Activated T-cell treated with anti-CD3 and anti-CD28 coated beads for 24 hours (primary cell): ENCODE measurements at regions not wholly inside any gene's neighbourhood (a gene's known extent, or its start where the extent isn't known, plus 50 kb on each side); places are given as distances from the start of the nearest gene placed in this dataset.
"Not testable (repeated sequence)": the region's sequence is repeated elsewhere in the genome, so short reads cannot be mapped to it uniquely, and the experiment has no call there.

ENCODE experiments used
- DNase-seq: peaks from one replicate; pipeline ENCODE4 v3.0.0-alpha.2; 2020; ENCODE audit warnings: low read depth

- DNase-seq, result no peak
Measured at GRCh38 chr5:112472614-112473013, 53.5 kb upstream of the EPB41L4A start.

- DNase-seq, result no peak
Measured at GRCh38 chr5:112473989-112474388, 54.9 kb upstream of the EPB41L4A start.

GRCh38 chr5:112475747-112476365 is 56.8 kb upstream of the EPB41L4A start:
- DNase-seq, result no peak

DNA sequence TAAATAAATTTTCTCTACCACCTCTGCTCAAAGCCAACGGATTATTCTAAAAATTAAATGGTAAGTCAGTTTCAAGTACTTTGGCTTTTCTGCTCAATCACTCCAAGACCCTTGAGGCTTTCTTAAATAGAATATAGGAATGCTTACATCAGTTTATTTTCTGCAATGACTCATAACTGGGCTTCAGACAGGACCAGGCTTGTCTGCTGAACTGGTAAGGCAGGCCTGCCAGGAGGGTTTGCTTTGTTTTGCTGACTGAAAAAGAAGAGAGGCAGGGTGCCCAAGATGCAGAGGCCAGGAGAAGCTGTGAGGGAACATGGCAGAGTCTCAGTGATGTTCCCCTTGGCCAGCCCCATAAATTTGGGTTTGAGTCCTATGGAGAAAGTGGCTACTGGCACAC is 60.3 kb upstream of the EPB41L4A start:
- no peak for DNase-seq

GRCh38 chr5:112480501-112480900 is 61.4 kb upstream of the EPB41L4A start:
- no peak for DNase-seq

- DNase-seq, result no peak
Measured at GRCh38 chr5:112483704-112484103, 64.6 kb upstream of the EPB41L4A start.

- no peak for DNase-seq
Measured at GRCh38 chr5:112485934-112486355, 66.9 kb upstream of the EPB41L4A start.

DNA sequence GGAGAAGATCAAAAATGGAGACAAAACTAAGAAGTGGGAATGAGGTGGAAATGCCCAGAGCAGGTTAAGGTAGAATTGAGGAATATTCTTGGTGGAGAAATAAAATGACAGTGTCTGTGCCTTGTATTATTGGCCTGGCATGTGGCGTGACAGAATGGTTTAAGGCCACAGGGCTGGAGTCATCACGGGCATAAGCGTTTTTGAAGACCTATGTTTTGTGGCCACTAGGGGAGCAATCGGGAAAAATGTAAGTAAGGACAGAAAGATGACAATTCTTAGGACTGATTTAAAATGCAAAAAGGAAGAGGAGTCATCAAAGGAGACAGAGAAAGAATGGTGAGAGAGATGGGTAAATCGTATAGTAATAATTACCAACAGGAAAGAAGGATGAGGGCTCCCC is 72.2 kb upstream of the EPB41L4A start:
- no peak for DNase-seq

DNA sequence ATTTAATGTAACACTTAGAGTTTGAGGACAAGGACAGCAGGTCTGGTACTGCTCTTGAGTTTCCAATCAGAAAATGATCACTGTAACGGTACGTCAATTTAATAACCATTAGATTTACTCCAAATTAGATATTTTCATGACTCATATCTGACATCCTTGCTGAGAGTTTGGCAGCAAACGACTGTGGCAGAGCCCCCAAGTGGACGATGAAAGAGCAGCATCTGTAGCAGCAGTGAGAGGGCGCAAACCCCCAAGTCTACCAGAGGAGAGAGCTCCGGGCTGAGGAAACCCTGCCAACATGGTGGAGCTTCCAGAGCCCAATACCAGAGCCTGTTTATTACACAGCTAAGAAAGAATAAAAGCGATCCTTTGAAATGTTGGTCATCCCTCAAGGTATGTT is 73.2 kb upstream of the EPB41L4A start:
- no peak for DNase-seq

DNA sequence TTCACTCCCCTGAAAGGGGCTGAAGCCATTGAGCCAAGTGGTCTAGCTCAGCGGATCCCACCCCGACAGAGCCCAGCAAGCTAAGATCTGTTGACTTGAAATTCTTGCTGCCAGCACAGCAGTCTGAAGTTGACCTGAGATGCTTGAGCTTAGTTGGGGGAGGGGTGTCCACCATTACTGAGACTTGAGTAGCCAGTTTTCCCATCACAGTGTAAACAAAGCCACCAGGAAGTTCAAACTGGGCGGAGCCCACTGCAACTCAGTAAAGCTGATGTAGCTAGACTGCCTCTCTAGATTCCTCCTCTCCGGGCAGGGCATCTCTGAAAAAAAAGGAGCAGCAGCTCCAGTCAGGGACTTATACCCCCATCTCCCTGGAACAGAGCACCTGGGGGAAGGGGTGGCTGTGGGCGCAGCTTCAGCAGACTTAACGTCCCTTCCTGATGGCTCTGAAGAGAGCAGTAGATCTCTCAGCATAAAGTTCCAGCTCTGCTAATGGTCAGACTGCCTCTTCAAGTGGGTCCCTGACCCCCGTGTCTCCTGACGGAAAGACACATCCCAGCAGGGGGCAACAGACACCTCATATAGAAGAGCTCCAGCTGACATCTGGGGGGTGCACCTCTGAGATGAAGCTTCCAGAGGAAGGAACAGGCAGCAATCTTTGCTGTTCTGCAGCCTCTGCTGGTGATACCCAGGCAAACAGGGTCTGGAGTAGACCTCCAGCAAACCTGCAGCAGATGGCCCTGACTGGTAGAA is 84.8 kb upstream of the EPB41L4A start:
- DNase-seq, result not testable (repeated sequence)

- not testable (repeated sequence) for DNase-seq
Measured at GRCh38 chr5:112509097-112509496, 90.0 kb upstream of the EPB41L4A start.

DNA sequence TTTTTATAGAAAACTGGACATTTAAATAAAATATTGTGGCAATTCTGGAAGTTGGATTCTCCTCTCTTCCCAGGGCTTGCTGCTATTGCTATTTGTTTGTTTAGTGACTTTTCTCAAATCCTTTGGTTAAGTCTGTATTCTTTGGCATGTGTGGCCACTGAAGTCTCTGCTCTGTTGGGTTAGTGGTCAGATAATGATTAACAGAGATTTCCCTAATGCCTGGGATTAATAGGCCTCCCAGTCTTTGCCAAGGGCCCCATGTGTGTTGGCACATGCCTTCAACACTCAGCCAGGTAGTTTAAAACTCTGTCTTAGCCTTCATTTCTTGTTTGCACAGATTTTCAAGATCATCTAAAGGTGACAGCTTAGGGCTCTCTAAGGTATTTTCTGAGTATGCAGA is 92.8 kb upstream of the EPB41L4A start:
- no peak for DNase-seq

GRCh38 chr5:112512901-112513300 is 93.8 kb upstream of the EPB41L4A start:
- no peak for DNase-seq

DNA sequence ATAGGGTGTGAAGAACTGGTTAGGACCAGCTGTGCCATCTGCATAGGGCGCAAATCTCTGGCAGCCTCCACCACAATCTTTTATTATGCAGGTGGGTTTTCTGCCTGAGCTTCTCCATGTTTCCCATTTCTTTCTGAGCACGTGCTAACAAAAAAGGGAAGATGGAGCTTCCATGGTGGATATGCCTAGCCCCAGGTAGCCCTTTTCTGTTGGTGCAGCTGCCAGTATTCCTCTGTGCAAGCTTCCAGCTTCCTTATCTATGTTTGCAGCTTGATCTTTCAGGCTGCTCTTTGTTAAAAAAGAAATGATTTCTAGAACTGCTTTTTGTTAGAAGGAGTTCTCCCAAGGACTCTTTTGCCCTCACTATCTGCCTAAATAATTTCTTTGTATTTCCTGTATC is 95.0 kb upstream of the EPB41L4A start:
- DNase-seq, result no peak

- not testable (repeated sequence) for DNase-seq
Measured at GRCh38 chr5:112520474-112520873, 101.4 kb upstream of the EPB41L4A start.

DNA sequence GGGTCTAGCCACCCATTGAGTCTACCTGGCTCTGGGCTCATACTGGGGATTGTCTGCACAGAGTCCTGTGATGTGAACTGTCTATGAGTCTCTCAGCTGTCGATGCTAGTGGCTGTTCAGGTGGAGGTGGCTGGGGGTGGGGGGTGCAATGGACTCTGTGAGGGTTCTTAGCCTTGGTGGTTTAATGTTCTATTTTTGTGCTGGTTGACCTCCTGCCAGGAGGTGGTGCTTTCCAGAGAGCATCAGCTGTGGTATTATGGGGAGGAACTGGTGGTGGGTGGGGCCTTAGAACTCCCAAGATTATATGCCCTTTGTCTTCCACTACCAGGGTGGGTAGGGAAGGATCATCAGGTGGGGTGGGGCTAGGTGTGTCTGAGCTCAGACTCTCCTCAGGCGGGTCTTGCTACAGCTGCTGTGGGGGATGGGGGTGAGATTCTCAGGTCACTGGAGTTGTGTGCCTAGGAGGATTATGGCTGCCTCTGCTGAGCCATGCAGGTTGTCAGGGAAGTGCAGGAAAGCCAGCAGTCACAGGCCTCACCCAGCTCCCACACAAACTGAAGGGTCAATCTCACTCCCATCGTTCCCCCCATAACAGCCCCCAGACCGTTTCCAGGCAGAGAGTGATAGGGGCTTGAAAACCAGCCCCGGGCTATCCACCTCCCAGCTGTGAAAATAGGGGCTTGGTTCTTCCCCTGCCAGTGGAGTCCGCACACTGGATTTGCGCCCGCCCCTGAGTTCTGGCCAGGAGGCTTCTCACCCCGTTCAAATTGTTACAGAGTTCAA is 104.0 kb upstream of the EPB41L4A start:
- DNase-seq, result not testable (repeated sequence)

GRCh38 chr5:112523674-112524263 is 104.7 kb upstream of the EPB41L4A start:
- not testable (repeated sequence) for DNase-seq

- DNase-seq, result no peak
Measured at GRCh38 chr5:112525217-112525616, 106.1 kb upstream of the EPB41L4A start.

DNA sequence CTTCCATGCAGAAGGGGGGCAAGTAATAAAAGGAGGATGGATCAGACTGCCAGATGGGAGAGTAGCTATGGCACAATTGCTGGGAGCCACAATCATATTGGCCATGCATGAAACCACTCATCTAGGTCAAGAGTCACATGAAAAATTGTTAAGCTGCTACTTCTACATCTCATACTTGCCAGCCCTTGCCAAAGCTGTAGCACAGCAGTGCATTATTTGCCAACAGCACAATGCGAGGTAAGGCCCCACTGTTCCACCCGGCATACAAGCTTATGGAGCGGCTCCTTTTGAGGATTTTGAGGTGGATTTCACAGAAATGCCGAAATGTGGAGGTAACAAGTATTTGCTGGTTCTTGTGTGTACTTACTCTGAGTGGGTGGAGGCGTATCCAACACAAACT is 109.9 kb upstream of the EPB41L4A start:
- no peak for DNase-seq

GRCh38 chr5:112529525-112529924 is 110.4 kb upstream of the EPB41L4A start:
- DNase-seq, result no peak

DNA sequence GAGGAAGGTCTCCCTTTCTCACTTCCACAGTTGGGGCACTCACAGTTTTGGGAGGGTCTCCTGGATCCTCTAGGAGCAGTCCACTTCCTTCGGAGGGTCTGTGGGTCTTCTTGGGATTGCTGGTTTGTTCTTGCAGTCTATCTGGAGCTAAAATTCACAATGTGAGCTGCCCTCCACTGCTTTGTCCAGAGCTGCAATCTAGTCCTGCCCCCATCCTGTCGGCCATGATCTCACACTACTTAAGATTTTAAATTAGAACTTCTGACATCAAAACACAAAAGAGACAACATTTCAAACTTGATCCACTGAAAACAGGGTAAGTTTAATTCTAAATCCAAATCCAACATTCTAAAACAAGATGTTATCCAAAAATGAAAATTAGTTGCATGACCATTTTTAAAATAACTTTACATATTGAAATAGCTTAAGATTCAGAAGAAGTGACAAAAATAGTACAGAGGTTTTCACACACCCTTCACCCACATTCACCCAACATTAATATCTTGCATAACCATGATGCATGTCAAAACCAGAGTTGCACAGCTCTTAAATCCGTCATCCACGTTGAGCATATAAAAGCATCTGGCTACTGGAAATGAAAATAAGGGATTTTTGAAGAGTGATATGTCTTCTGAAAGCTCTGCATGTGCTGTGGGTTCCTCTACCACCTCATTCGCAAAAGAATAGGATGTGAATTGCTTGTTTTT is 113.7 kb upstream of the EPB41L4A start:
- no peak for DNase-seq

DNA sequence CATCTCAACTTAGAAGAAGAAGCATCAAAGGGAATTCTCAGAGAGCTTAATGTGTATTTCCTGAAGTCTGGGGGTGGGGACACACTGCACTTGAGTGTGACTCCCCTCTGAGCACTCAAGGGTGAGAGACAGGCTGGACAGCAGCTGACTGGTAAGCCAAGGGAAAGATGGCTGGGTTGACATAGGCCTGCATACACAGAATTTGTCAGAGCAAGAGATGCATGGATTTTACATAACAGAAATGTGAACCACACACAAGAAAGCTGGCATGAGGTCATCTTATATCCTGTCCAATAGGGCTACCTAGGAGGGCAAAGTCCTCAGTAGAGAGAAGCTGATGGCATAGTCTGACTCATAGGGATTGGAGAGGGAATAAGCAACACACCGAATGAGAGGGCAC is 114.3 kb upstream of the EPB41L4A start:
- no peak for DNase-seq
